Neural progenitor cell (in vitro differentiated cells): ENCODE measurements at regions not wholly inside any gene's neighbourhood (a gene's known extent, or its start where the extent isn't known, plus 50 kb on each side); places are given as distances from the start of the nearest gene placed in this dataset.

Source experiments
- EZH2 ChIP-seq: fragments of 200-600 bp; sonication (generic); IDR thresholded peaks from 2 replicates; pipeline ENCODE4 v1.6.1; 2017; ENCODE audit warnings: antibody characterized with exemption, mild to moderate bottlenecking, moderate library complexity
- EZH2phosphoT487 ChIP-seq: fragments of 200-600 bp; sonication (generic); IDR thresholded peaks from 2 replicates; pipeline ENCODE4 v1.6.1; 2017; ENCODE audit warnings: antibody characterized with exemption
- TF ChIP-seq, protein P1 (sequence below): fragments of 200-600 bp; sonication (generic); IDR thresholded peaks from 2 replicates; pipeline ENCODE4 v1.5.1; 2017; ENCODE audit warnings: antibody characterized with exemption, mild to moderate bottlenecking

GRCh38 chr11:8757047-8757446, 74.5 kb downstream of the RPL27A start:
- TF ChIP-seq, protein P1, sequence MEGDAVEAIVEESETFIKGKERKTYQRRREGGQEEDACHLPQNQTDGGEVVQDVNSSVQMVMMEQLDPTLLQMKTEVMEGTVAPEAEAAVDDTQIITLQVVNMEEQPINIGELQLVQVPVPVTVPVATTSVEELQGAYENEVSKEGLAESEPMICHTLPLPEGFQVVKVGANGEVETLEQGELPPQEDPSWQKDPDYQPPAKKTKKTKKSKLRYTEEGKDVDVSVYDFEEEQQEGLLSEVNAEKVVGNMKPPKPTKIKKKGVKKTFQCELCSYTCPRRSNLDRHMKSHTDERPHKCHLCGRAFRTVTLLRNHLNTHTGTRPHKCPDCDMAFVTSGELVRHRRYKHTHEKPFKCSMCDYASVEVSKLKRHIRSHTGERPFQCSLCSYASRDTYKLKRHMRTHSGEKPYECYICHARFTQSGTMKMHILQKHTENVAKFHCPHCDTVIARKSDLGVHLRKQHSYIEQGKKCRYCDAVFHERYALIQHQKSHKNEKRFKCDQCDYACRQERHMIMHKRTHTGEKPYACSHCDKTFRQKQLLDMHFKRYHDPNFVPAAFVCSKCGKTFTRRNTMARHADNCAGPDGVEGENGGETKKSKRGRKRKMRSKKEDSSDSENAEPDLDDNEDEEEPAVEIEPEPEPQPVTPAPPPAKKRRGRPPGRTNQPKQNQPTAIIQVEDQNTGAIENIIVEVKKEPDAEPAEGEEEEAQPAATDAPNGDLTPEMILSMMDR: no peak
- TF ChIP-seq EZH2: no peak
- TF ChIP-seq EZH2phosphoT487: no peak
